ENCODE measurements at regions not wholly inside any gene's neighbourhood (a gene's known extent, or its start where the extent isn't known, plus 50 kb on each side); places are given as distances from the start of the nearest gene placed in this dataset.

DNA sequence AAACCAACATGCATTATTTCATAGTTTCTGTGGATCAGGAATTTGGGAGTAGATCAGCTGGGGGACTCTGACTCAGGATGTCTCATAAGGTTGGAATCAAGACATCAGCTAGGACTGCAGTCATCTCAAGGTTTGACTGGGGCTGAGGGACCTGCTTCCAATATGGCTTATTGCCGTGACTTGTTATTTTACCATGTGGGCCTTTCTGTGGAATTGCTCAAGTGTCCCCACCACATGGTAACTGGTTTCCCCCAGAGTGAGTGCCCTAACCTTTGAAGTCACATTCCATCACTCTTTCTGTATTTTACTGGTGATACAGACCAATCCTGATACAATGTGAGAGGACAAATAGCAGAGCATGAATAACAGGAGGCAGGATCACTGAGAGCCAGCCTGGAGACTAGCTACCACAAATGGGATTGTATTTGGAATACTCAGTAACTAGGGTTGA is 70.2 kb upstream of the ELL2 start:
- TF ChIP-seq ASH2L (IDR thresholded peaks at IDR 0.05; ENCODE audit: borderline replicate concordance, low read depth) = no peak
- TF ChIP-seq SRF (IDR thresholded peaks at IDR 0.05; ENCODE audit: low read depth in 2 of 2, low read length in 2 of 2) = no peak
- TF ChIP-seq, protein P1, sequence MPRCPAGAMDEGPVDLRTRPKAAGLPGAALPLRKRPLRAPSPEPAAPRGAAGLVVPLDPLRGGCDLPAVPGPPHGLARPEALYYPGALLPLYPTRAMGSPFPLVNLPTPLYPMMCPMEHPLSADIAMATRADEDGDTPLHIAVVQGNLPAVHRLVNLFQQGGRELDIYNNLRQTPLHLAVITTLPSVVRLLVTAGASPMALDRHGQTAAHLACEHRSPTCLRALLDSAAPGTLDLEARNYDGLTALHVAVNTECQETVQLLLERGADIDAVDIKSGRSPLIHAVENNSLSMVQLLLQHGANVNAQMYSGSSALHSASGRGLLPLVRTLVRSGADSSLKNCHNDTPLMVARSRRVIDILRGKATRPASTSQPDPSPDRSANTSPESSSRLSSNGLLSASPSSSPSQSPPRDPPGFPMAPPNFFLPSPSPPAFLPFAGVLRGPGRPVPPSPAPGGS (IDR thresholded peaks at IDR 0.05; ENCODE audit: borderline replicate concordance, insufficient read depth, low read depth, low read length, poor library complexity, severe bottlenecking) = no peak
